Activated naive CD4-positive, alpha-beta T cell treated with anti-CD3 and anti-CD28 coated beads, Interleukin-2, amount 10 ng/mL, durations not matched to agents 7 days and 5 days (primary cell): ENCODE measurements at regions not wholly inside any gene's neighbourhood (a gene's known extent, or its start where the extent isn't known, plus 50 kb on each side); places are given as distances from the start of the nearest gene placed in this dataset.
"Not testable (repeated sequence)": the region's sequence is repeated elsewhere in the genome, so short reads cannot be mapped to it uniquely, and the experiment has no call there.

Experiments
- CTCF ChIA-PET: fragments of 350-600 bp; sonication (Branson Sonifier 250); formaldehyde crosslinking; loops from one replicate; lab custom pipeline; 2021; ENCODE audit warnings: antibody characterized with exemption; lab: Charles Lee
- DNase-seq: peaks from one replicate; pipeline ENCODE4 v3.0.0-alpha.2; 2020
- H3K27ac Mint-ChIP-seq: one replicate; pipeline ENCODE4 v1.8.0; 2021; ENCODE audit warnings: mild to moderate bottlenecking, moderate library complexity, mixed read lengths
- H3K27me3 Mint-ChIP-seq: one replicate; pipeline ENCODE4 v1.8.0; 2021; ENCODE audit warnings: mild to moderate bottlenecking, mixed read lengths
- H3K36me3 Mint-ChIP-seq: one replicate; pipeline ENCODE4 v1.8.0; 2021; ENCODE audit warnings: mixed read lengths
- H3K4me1 Mint-ChIP-seq: one replicate; pipeline ENCODE4 v1.8.0; 2021; ENCODE audit warnings: mixed read lengths
- H3K4me3 Mint-ChIP-seq: one replicate; pipeline ENCODE4 v1.8.0; 2021; ENCODE audit warnings: mild to moderate bottlenecking, moderate library complexity, mixed read lengths
- H3K9me3 Mint-ChIP-seq: one replicate; pipeline ENCODE4 v1.8.0; 2021; ENCODE audit warnings: mixed read lengths

GRCh38 chr12:89165703-89166102 lies 186.6 kb downstream of the DUSP6 start:
- DNase-seq = no peak
- Mint-ChIP-seq H3K27me3 (no peaks in the 10 kb centered on the region), H3K4me3 (no peak overlapping the region), H3K36me3 (peaks cover 4% of the 10 kb centered on the region), H3K9me3 (peaks cover 1% of the 10 kb centered on the region), H3K4me1 (peaks cover 20% of the 10 kb centered on the region), H3K27ac (no peak overlapping the region)
- CTCF ChIA-PET = interaction anchor here (1.0 to 2.1 kb wide), 3 partner anchors 9 to 15 kb away, joined by 4 to 7 read pairs (median 4); no protein-coding TSS in a partner anchor

DNA sequence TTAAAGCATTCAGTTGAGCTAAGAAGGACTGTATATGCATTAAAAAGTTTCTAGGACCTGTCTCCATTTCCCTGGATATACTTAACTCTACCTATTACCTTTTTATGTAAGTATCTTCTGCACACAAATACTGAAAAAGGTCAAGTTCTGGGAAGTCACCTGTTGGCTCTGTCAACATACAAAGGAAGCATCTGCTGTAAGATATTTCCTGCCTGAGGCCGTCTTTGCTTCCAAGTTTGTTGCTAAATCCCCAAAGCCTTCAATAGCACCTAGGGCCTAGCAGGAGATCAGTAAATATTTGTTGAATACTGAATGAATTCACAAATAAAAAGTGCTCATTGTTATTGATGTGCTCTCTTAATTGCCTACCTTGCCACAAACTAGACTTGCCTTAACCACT lies 188.4 kb downstream of the DUSP6 start:
- Mint-ChIP-seq H3K27me3 (no peaks in the 10 kb centered on the region), H3K9me3 (no peaks in the 10 kb centered on the region), H3K36me3 (peaks cover 3% of the 10 kb centered on the region), H3K4me3 (no peak overlapping the region), H3K27ac (no peak overlapping the region), H3K4me1 (peaks cover 20% of the 10 kb centered on the region)
- DNase-seq = no peak
- CTCF ChIA-PET = interaction anchor here (0.9 to 2.9 kb wide), 2 partner anchors 80 to 151 kb away, joined by 4 to 10 read pairs; no protein-coding TSS in a partner anchor

DNA sequence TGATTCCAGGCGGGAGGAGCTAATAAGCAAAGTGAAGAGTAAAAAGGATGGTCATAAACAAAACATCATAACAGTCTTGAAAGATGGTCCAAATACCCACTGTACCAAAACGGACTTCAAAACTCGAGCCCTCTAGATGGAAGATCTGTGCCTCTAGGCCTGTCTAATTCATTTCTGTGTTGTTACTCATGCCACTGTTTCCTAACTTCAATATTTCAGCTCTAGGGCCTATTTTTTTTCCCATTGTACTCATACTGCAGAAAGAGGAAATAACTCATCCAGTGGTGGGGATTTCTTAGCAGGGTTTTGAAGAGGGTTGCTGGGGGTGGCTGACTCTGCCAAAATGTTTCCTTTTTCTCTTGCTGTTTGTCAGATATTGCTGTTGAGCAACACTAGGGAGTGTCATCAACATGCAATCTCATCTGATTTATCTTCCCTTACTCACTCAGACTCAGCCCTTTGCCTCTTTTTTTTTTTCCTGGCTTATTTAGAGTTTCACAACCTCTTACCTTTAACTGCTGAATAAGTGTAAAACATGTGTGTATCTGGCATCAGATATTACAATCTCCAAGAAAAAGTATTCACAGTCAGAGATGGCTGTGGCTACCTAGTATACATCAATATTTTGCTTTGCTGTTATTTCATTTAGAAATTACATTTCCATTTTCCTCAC lies 189.6 kb downstream of the DUSP6 start:
- Mint-ChIP-seq H3K36me3 (peaks cover 3% of the 10 kb centered on the region), H3K4me1 (peaks cover 18% of the 10 kb centered on the region), H3K4me3 (no peak overlapping the region), H3K9me3 (no peaks in the 10 kb centered on the region), H3K27ac (no peak overlapping the region), H3K27me3 (no peaks in the 10 kb centered on the region)
- CTCF ChIA-PET = interaction anchor here (2.9 kb wide), 1 partner anchor 82 kb away, joined by 10 read pairs; no protein-coding TSS in a partner anchor
- DNase-seq = peak; percentile 50

- Mint-ChIP-seq H3K36me3 (peaks cover 4% of the 10 kb centered on the region), H3K9me3 (no peaks in the 10 kb centered on the region), H3K4me1 (peaks cover 24% of the 10 kb centered on the region), H3K4me3 (no peak overlapping the region), H3K27me3 (no peaks in the 10 kb centered on the region), H3K27ac (no peak overlapping the region)
- CTCF ChIA-PET = no interaction called here
- DNase-seq = no peak
Observed at GRCh38 chr12:89161557-89161956, 190.7 kb downstream of the DUSP6 start.

DNA sequence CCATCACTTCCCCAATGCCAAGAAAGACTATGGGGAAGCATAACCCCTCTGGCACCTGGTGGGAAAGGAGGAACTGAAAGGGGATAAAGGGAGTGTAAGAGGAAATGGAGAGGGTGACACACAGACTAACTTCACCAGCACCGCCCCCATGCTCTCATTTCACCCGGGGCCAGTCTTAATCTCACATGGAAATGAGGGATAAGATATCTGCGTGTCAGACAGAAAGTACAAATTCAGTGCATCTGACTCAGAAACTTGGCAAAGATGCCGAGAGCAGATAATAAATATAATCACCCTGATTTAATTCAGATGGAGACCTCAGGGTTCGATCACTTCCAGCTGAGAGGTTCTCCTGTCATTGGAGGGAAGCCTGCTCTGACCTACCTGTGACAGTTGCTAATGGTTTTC lies 191.6 kb downstream of the DUSP6 start:
- Mint-ChIP-seq H3K9me3 (no peaks in the 10 kb centered on the region), H3K27me3 (no peaks in the 10 kb centered on the region), H3K27ac (no peak overlapping the region), H3K4me3 (no peak overlapping the region), H3K36me3 (peaks cover 6% of the 10 kb centered on the region), H3K4me1 (peaks cover 27% of the 10 kb centered on the region)
- CTCF ChIA-PET = no interaction called here
- DNase-seq = peak; percentile 20

DNA sequence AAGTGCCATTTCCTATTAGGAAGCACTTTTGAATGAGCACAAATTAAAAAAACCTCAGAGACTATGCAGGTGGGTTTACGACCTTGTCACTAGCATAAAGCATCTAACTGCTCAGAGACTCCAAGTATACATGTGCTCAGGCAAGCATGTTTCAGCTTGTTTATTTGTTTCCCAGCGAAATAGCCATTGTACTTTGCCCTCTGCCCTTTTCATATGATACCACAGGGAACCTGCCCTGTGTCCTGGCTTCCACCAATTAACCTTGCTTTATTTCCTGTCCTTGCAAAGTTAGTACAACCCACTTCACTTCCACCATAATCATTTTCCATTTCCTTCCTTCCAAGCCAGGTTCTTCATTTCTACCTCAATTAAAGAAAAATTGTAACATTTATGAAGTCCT lies 194.9 kb downstream of the DUSP6 start:
- no peak for DNase-seq
- Mint-ChIP-seq H3K4me1 (peaks cover 20% of the 10 kb centered on the region), H3K27me3 (no peaks in the 10 kb centered on the region), H3K4me3 (no peak overlapping the region), H3K36me3 (peaks cover 3% of the 10 kb centered on the region), H3K27ac (no peak overlapping the region), H3K9me3 (peaks cover 3% of the 10 kb centered on the region)
- CTCF ChIA-PET = interaction anchor here (0.6 to 1.8 kb wide), 4 partner anchors 9 to 305 kb away, joined by 3 to 7 read pairs (median 4); no protein-coding TSS in a partner anchor

- DNase-seq = no peak
- Mint-ChIP-seq H3K4me1 (peaks cover 20% of the 10 kb centered on the region), H3K36me3 (peaks cover 3% of the 10 kb centered on the region), H3K9me3 (peaks cover 4% of the 10 kb centered on the region), H3K27me3 (no peaks in the 10 kb centered on the region), H3K4me3 (no peak overlapping the region), H3K27ac (no peak overlapping the region)
- CTCF ChIA-PET = interaction anchor here (1.3 to 1.8 kb wide), 4 partner anchors 9 to 305 kb away, joined by 3 to 7 read pairs (median 4); no protein-coding TSS in a partner anchor
Observed at GRCh38 chr12:89156862-89157262, 195.4 kb downstream of the DUSP6 start.

GRCh38 chr12:89156340-89156739 lies 196.0 kb downstream of the DUSP6 start:
- Mint-ChIP-seq H3K4me3 (no peak overlapping the region), H3K36me3 (peaks cover 3% of the 10 kb centered on the region), H3K27ac (no peak overlapping the region), H3K9me3 (peaks cover 7% of the 10 kb centered on the region), H3K27me3 (no peaks in the 10 kb centered on the region), H3K4me1 (peaks cover 20% of the 10 kb centered on the region)
- CTCF ChIA-PET = interaction anchor here (1.3 to 1.8 kb wide), 4 partner anchors 10 to 306 kb away, joined by 3 to 7 read pairs (median 4); no protein-coding TSS in a partner anchor
- no peak for DNase-seq

GRCh38 chr12:89155826-89156225 lies 196.5 kb downstream of the DUSP6 start:
- no peak for DNase-seq
- peaks cover 20% of the 10 kb centered on the region for H3K4me1 Mint-ChIP-seq
- no peak overlapping the region for H3K4me3 Mint-ChIP-seq
- H3K36me3 Mint-ChIP-seq = peaks cover 7% of the 10 kb centered on the region
- peaks cover 11% of the 10 kb centered on the region for H3K9me3 Mint-ChIP-seq
- no peaks in the 10 kb centered on the region for H3K27me3 Mint-ChIP-seq
- H3K27ac Mint-ChIP-seq = no peak overlapping the region
- CTCF ChIA-PET = interaction anchor here (1.3 to 1.8 kb wide), 3 partner anchors 10 to 136 kb away, joined by 3 to 7 read pairs (median 6); no protein-coding TSS in a partner anchor

GRCh38 chr12:89154743-89155499 lies 197.4 kb downstream of the DUSP6 start:
- CTCF ChIA-PET = interaction anchor here (0.7 kb wide), 1 partner anchor 11 kb away, joined by 4 read pairs; no protein-coding TSS in a partner anchor
- H3K4me3 Mint-ChIP-seq = no peak overlapping the region
- no peak overlapping the region for H3K27ac Mint-ChIP-seq
- peaks cover 7% of the 10 kb centered on the region for H3K36me3 Mint-ChIP-seq
- H3K4me1 Mint-ChIP-seq = peaks cover 20% of the 10 kb centered on the region
- H3K9me3 Mint-ChIP-seq = peaks cover 16% of the 10 kb centered on the region
- no peaks in the 10 kb centered on the region for H3K27me3 Mint-ChIP-seq
- DNase-seq = no peak

GRCh38 chr12:89153341-89153740 lies 199.0 kb downstream of the DUSP6 start:
- Mint-ChIP-seq H3K27ac (no peak overlapping the region), H3K9me3 (peaks cover 16% of the 10 kb centered on the region), H3K4me1 (peaks cover 20% of the 10 kb centered on the region), H3K27me3 (no peaks in the 10 kb centered on the region), H3K4me3 (no peak overlapping the region), H3K36me3 (peaks cover 7% of the 10 kb centered on the region)
- CTCF ChIA-PET = no interaction called here
- DNase-seq = no peak

GRCh38 chr12:89151536-89151935 lies 200.8 kb downstream of the DUSP6 start:
- Mint-ChIP-seq H3K27ac (no peak overlapping the region), H3K4me3 (no peak overlapping the region), H3K27me3 (peaks cover 3% of the 10 kb centered on the region), H3K9me3 (peaks cover 16% of the 10 kb centered on the region), H3K4me1 (peaks cover 8% of the 10 kb centered on the region), H3K36me3 (peaks cover 8% of the 10 kb centered on the region)
- DNase-seq = no peak
- CTCF ChIA-PET = interaction anchor here (0.7 to 0.8 kb wide), 2 partner anchors 93 to 196 kb away, joined by 3 read pairs; no protein-coding TSS in a partner anchor

DNA sequence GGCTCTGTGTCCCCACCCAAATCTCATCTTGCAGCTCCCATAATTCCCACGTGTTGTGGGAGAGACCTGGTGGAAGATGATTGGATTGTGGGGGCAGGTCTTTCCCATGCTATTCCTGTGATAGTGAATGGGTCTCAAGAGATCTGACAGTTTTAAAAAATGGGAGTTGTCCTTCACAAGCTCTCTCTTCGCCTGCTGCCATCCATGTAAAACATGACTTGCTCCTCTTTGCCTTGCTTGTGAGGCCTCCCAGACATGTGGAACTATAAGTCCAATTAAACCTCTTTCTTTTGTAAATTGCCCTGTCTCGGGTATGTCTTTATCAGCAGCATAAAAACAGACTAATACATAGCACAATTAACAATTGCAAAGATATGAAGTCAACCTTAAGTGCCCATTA lies 201.5 kb downstream of the DUSP6 start:
- H3K36me3 Mint-ChIP-seq, H3K27me3 Mint-ChIP-seq, H3K27ac Mint-ChIP-seq, DNase-seq, H3K4me3 Mint-ChIP-seq, H3K4me1 Mint-ChIP-seq: not testable (repeated sequence)
- CTCF ChIA-PET = interaction anchor here (0.8 kb wide), 1 partner anchor 94 kb away, joined by 3 read pairs; no protein-coding TSS in a partner anchor
- H3K9me3 Mint-ChIP-seq = peaks cover 16% of the 10 kb centered on the region

- Mint-ChIP-seq H3K9me3 (no peaks in the 10 kb centered on the region), H3K4me3 (no peak overlapping the region), H3K36me3 (no peaks in the 10 kb centered on the region), H3K27me3 (peaks cover 4% of the 10 kb centered on the region), H3K27ac (no peak overlapping the region), H3K4me1 (peaks cover 9% of the 10 kb centered on the region)
- CTCF ChIA-PET = interaction anchor here (0.9 kb wide), 1 partner anchor 16 kb away, joined by 3 read pairs; no protein-coding TSS in a partner anchor
- no peak for DNase-seq
Observed at GRCh38 chr12:89140602-89141238, 211.6 kb downstream of the DUSP6 start.
